ENCODE measurements at regions not wholly inside any gene's neighbourhood (a gene's known extent, or its start where the extent isn't known, plus 50 kb on each side); places are given as distances from the start of the nearest gene placed in this dataset.

DNA sequence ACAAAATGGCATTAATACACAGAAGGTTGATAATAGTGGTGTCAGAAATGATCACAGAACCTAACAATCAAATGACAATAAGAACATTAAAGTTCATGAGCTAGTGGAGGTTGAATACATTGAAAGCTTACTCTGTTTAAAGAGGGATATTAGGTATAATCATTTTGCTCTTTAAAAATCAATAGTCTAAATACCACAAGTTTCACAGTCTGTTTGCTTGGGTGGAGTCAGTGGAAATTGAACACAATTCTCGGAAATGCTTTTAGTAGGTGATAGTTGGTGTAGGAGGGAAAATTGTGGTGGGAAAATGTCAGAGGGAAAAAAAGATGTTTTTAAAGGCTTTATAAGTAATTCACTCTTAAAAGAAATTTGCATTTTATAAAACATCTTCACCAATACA lies 197.1 kb downstream of the GLUD2 start:
- TF ChIP-seq, protein P1, sequence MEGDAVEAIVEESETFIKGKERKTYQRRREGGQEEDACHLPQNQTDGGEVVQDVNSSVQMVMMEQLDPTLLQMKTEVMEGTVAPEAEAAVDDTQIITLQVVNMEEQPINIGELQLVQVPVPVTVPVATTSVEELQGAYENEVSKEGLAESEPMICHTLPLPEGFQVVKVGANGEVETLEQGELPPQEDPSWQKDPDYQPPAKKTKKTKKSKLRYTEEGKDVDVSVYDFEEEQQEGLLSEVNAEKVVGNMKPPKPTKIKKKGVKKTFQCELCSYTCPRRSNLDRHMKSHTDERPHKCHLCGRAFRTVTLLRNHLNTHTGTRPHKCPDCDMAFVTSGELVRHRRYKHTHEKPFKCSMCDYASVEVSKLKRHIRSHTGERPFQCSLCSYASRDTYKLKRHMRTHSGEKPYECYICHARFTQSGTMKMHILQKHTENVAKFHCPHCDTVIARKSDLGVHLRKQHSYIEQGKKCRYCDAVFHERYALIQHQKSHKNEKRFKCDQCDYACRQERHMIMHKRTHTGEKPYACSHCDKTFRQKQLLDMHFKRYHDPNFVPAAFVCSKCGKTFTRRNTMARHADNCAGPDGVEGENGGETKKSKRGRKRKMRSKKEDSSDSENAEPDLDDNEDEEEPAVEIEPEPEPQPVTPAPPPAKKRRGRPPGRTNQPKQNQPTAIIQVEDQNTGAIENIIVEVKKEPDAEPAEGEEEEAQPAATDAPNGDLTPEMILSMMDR (IDR thresholded peaks at IDR 0.05; ENCODE audit: low read depth, low read length, poor library complexity, severe bottlenecking): no peak
- TF ChIP-seq EZH2phosphoT487 (IDR thresholded peaks at IDR 0.05; ENCODE audit: borderline replicate concordance, low read length): no peak
